ENCODE measurements at regions not wholly inside any gene's neighbourhood (a gene's known extent, or its start where the extent isn't known, plus 50 kb on each side); places are given as distances from the start of the nearest gene placed in this dataset.

DNA sequence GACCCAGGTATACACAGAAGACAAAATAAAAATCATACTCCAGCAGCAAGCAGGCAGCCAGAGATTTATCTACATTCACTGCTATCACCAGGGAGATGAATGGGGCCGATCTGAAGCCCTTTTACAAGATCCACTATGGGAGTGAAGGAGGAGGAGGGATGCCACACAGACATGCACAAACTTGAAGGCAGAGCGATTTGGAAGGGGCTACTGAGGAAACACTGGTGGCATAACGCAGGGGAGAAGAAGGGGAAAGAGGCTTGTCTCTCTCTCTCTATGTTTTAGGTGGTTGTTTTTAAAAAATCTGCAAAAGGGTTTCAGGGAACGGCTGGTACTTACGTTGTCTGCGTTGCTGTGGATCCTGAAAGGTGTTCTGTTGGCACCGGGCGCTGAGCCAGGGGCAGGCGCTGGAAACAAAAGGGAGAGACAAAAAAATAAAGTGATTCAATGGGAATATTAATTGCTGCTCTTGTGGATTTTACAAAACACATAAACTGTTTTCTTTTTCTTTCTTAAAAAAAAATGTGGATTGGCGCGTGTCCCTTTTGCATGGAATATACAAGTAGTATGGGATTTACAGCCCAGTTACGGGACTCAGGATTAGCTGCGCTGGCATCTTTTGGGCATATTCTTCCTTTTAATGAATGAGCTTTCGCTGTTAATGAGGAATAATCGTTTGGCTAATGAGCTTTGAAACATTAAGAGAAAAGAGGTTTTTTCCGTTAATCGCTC is 255.3 kb upstream of the PMFBP1 start:
- H3K9me3 Mint-ChIP-seq: peaks cover 4 to 6% of the 10 kb centered on the region in 2 donors
- H3K36me3 Mint-ChIP-seq: peaks cover 0 to 4% of the 10 kb centered on the region in 2 donors
- H3K27ac Mint-ChIP-seq: no peak overlapping the region
- DNase-seq (ENCODE audit: low spot score in 2 of 2): no peak
- ATAC-seq: no peak

DNA sequence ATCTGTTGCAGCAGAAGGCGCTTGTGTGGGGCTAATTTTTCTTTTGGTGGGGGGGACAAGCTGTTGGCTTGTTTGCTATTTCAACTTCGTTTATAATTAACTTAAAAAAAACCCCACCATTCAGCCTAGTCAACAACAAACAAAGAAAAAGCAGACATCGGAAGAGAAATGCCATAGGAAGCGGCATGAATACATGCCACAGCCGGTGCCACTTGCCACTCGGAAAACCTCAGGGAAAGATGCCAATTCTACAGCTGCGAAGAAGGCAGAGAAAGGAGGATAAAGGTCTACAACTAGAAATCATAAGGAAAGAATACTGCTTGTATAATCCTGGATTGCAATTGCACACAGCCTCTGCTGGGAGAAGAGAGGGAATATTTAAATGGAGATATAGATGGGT is 254.4 kb upstream of the PMFBP1 start:
- H3K36me3 Mint-ChIP-seq: peaks cover 0 to 4% of the 10 kb centered on the region in 2 donors
- no peak for DNase-seq (ENCODE audit: low spot score in 2 of 2)
- H3K9me3 Mint-ChIP-seq: peaks cover 4 to 6% of the 10 kb centered on the region in 2 donors
- no peak for ATAC-seq
- H3K27ac Mint-ChIP-seq: no peak overlapping the region

DNA sequence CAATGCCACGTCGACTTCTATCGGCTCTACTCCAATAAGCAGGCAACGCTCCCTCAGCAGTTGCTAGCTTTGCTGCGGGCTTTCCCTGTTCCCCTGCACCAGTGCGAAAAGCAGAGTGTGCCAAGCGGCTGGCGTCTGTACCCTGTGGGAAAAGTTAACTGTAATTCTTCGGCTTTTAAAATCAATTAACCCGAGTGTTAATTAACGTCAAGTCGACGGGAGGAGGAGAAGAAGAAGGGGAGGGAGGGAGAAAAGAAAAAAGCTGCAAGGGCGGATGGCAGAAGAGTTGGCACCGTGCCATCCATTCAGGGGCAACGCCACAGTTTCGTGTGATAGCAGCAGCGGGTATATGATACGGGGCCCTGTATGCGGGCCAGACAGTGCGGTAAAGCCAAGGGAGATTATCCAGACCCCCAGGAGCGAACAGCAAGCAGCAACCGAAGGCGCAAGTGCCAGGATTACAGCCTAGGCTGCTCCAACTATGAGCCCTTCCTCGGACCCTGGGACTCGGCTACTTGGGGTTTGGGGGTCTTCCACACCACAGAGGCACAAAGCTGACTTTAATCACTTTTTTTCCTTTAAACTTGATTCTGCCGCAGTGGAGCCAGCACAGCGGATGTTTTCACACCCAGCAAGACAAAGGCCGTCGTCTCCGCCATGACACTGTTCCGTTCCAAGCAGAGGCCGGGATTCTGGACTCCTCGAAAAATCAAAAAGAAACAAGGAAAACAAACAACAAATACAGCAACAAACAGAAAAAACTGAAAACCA is 253.8 kb upstream of the PMFBP1 start:
- DNase-seq (ENCODE audit: low spot score in 2 of 2): no peak
- ATAC-seq: no peak
- H3K9me3 Mint-ChIP-seq: peaks cover 8 to 11% of the 10 kb centered on the region in 2 donors
- no peak overlapping the region for H3K27ac Mint-ChIP-seq
- peaks cover 0 to 4% of the 10 kb centered on the region in 2 donors for H3K36me3 Mint-ChIP-seq

DNA sequence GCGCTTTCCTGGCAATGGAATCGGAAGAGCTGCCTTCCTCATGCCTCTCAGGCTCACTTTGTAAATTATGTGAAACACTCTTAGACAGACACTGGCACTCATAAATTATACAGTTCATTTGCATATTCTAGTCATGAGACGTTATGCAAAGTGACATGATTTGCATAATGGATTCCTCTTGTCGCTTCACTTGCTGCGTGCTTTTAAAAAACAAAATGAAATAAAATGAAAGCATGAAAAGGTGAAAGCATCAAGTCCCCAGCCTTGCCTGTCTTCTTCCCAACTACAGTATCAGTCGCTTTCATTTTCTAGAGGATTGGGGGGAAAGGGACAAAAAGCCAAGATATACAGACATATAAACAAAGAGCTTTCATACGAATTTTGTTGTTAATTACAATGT is 252.8 kb upstream of the PMFBP1 start:
- peaks cover 0 to 4% of the 10 kb centered on the region in 2 donors for H3K36me3 Mint-ChIP-seq
- ATAC-seq: no peak
- no peak overlapping the region for H3K27ac Mint-ChIP-seq
- peaks cover 8 to 11% of the 10 kb centered on the region in 2 donors for H3K9me3 Mint-ChIP-seq
- no peak for DNase-seq (ENCODE audit: low spot score in 2 of 2)

DNA sequence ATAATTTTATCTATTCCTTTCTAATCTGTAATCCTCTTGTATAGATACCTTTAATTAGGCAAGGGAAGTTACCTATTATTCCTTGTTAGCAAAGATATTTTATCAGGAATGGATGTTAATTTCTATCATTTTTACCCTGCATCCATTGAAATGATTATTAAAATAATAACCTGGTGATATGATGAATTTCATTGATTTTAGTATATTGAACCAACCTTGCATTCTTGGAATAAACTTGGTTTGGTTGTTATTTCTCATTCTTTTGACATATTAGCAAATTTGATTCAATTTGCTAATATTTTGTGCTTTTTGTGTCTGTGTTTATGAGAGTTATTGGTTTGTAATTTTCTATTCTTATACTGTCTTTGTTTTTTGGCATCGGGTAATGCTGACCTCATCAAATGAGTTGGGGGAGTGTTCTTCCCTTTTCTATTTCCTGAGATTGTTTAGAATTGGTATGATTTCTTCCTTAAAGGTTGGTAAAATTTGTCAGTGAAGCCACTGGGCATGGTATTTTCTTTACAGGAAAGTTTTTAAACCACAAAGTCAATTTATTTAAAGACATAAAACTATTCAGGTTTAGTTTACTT is 250.4 kb upstream of the PMFBP1 start:
- no peak for ATAC-seq
- no peak overlapping the region for H3K27ac Mint-ChIP-seq
- peaks cover 8 to 11% of the 10 kb centered on the region in 2 donors for H3K9me3 Mint-ChIP-seq
- DNase-seq (ENCODE audit: low spot score in 2 of 2): no peak
- H3K36me3 Mint-ChIP-seq: peaks cover 0 to 4% of the 10 kb centered on the region in 2 donors

DNA sequence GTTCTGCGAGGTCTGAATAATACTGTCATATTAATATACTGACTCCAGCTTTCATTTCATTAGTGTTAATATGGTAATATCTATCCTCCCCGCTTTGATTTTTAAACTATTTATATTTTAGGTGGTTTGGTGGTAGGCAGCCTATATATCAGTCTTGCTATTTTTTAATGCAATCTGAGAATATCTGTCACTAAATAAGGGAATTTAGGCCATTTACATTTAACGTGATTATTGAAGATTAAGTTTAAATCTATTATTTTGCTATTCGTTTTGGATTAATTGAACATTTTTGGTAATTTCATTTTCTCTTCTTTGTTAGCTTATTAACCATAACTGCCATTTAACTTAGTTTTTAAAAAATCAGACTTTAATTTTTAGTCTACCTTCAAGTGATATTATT is 247.7 kb upstream of the PMFBP1 start:
- DNase-seq (ENCODE audit: low spot score in 2 of 2) (no peak), ATAC-seq (no peak)
- peaks cover 0 to 4% of the 10 kb centered on the region in 2 donors for H3K36me3 Mint-ChIP-seq
- H3K27ac Mint-ChIP-seq: no peak overlapping the region
- H3K9me3 Mint-ChIP-seq: peaks cover 7 to 11% of the 10 kb centered on the region in 2 donors

DNA sequence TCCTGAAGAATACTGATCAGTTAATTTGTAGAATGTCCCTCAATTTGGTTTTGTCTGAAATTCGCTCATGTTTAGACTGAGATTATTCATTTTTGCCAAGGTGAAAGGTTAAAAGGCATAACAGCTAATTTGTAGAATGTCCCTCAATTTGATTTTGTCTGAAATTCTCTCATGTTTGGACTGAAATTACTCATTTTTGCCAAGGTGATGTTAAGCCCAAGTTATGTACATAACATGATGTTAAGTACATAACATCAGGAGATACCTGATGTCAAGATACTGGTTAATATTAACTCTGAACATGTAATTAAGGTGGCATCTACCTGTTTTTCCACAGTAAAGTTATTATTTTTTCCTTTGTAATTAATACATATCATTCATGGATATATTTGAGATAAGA is 243.4 kb upstream of the PMFBP1 start:
- Mint-ChIP-seq H3K9me3 (peaks cover 0 to 3% of the 10 kb centered on the region in 2 donors), H3K27ac (no peak overlapping the region), H3K36me3 (no peaks in the 10 kb centered on the region)
- DNase-seq (ENCODE audit: low spot score in 2 of 2): no peak
- no peak for ATAC-seq

DNA sequence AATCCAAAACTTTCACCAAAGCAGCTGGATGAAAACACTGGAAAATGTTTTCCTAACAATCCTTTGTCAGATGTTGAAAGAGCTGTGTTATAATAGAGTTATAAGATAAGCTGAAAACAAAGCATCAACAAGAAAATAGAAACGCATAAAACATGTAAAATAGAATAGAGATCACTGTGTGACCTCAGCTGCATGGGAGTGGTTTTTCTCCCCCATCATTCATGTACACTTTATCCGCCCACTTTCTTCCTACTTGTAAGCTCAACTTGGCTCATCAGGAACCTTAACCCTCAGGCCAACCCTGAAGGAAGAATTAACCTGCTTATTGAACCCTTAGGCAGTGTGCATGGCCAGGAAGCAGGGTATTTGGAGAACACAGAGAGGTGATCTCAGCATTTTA is 238.5 kb upstream of the PMFBP1 start:
- ATAC-seq: no peak
- H3K36me3 Mint-ChIP-seq: no peaks in the 10 kb centered on the region
- H3K27ac Mint-ChIP-seq: no peak overlapping the region
- peaks cover 0 to 3% of the 10 kb centered on the region in 2 donors for H3K9me3 Mint-ChIP-seq
- no peak for DNase-seq (ENCODE audit: low spot score in 2 of 2)

DNA sequence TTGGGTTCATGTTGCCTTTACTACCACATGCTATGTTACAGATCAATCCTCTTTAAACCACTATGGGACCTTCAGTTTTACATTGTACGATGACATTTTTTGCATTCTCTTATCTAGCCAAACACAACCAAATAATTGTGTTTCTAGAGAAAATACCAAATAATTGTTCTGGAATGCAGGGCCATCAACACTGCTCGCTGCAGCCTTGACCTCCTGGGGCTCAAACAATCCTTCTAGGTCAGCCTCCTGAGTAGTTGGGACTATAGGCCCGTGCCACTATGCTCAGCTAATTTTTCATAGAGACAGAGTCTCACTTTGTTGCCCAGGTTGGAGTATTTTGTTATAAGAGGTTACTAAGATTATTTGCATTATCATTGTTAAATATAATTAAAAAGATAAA is 237.5 kb upstream of the PMFBP1 start:
- no peak overlapping the region for H3K27ac Mint-ChIP-seq
- DNase-seq (ENCODE audit: low spot score in 2 of 2): no peak
- no peaks in the 10 kb centered on the region for H3K9me3 Mint-ChIP-seq
- H3K36me3 Mint-ChIP-seq: no peaks in the 10 kb centered on the region
- no peak for ATAC-seq

DNA sequence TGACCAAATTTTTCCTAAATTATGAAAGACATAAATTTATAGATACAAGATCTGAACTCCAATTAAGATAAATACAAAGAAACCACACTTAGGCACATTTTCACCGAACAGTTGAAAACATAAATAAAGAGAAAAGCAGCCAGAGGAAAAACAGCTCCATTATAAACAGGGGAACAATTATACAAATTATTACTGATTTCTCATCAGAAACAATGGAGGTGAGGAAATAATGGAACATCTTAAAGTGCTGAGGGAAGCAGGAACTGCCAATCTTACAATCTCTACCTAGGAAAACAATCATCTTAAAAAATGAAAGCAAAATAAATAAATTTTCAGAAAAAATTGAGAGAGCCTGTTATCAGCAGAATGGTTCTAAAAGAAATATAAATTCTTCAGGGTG is 234.4 kb upstream of the PMFBP1 start:
- no peaks in the 10 kb centered on the region for H3K36me3 Mint-ChIP-seq
- no peak overlapping the region for H3K27ac Mint-ChIP-seq
- DNase-seq (ENCODE audit: low spot score in 2 of 2): no peak
- H3K9me3 Mint-ChIP-seq: no peaks in the 10 kb centered on the region
- no peak for ATAC-seq

DNA sequence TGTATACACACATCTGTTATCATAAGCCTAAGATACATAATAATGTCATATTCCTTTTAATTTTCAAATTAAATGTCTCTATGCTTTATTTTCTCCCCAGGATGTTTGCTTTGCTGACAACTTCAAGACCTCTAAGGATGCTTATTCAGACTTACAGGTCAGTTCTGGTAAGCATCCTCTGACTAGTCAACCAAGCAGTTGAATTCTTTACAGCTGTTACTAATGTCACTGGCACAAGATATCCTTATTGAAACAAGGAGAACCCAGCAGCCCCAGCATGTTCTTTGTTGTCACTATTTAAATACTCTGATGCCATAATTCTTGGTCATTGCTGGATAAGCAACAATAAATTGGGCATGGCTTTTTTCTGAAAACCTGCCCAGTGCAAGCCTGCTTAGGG is 232.3 kb upstream of the PMFBP1 start:
- no peaks in the 10 kb centered on the region for H3K36me3 Mint-ChIP-seq
- H3K27ac Mint-ChIP-seq: no peak overlapping the region
- no peak for ATAC-seq
- H3K9me3 Mint-ChIP-seq: no peaks in the 10 kb centered on the region
- no peak for DNase-seq (ENCODE audit: low spot score in 2 of 2)

DNA sequence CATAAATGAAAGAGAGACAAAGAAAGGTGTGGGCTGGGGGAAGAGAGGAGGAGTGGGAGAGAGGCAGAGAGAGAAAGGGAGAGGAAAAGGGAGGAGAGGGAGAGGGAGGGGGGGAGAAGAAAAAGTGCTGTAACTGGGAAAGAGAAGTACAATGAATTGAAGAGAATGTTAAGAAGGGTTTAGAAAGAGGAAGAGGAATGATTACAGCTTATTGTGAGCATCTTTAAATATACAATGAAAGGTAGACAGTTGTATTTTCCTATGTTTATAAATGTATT is 229.1 kb upstream of the PMFBP1 start:
- no peak for DNase-seq (ENCODE audit: low spot score in 2 of 2)
- no peaks in the 10 kb centered on the region for H3K9me3 Mint-ChIP-seq
- H3K27ac Mint-ChIP-seq: no peak overlapping the region
- H3K36me3 Mint-ChIP-seq: no peaks in the 10 kb centered on the region
- no peak for ATAC-seq

DNA sequence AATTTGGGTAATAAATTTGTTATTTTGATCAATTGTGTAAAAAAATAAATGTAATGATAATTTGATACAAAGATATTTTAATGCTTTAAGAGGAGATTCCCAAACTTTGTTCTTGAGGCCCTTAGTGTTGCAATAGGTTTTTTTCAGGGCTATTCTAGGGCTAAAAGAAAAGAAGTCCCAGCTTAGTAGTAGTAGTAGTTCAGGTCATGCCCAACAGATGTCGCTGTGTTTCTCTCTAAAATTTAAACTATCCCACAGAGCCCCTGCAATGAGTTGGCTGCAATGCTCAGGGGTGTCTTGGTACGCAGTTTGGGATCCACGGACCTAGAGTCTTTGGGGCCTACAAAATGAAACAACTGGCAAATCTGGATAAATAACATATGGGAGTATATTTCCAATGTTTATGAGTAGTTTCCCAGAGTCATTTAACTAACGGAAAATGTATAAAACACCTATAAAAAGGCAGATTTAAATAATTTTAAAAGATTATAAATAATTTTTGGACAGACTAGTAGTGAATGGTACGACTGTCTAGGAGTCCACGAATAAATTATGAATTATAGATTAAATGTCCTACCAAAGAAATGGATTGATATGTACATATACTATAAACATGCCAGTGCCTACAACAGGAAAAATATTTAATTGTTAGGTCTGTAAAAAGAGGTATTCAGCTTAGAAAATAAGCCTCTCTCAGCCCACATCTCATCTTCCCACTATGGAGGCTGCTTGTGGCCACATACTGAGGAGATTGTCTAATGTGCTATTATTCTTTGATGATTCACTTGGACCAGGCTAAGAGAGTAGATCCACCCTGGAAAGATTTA is 228.5 kb upstream of the PMFBP1 start:
- Mint-ChIP-seq H3K9me3 (no peaks in the 10 kb centered on the region), H3K27ac (no peak overlapping the region), H3K36me3 (no peaks in the 10 kb centered on the region)
- ATAC-seq: peak in 1 of 2 donors; percentile 56
- peak in 1 of 2 donors; percentile 32 for DNase-seq (ENCODE audit: low spot score in 2 of 2)

DNA sequence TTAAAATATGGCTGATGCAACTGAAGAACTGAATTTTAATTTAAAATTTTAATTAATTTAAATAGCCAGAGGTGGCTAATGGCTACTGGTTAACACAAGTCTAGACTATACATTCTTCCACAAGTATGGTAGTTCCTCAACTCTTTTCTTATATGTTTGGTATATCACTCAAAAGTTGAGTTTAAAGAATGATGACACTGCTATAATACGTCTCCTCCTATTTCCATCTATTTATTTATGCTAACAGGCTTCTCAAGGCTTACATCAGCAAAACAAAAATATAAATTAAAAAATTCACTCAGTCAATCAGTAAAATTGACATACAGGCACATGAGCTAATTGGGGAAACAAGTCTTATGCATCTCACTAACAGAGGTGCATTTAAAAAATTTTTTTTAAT is 227.9 kb upstream of the PMFBP1 start:
- DNase-seq (ENCODE audit: low spot score in 2 of 2) (no peak), ATAC-seq (no peak)
- Mint-ChIP-seq H3K27ac (no peak overlapping the region), H3K36me3 (no peaks in the 10 kb centered on the region), H3K9me3 (peaks cover under 1 to 1% of the 10 kb centered on the region in 2 donors)

DNA sequence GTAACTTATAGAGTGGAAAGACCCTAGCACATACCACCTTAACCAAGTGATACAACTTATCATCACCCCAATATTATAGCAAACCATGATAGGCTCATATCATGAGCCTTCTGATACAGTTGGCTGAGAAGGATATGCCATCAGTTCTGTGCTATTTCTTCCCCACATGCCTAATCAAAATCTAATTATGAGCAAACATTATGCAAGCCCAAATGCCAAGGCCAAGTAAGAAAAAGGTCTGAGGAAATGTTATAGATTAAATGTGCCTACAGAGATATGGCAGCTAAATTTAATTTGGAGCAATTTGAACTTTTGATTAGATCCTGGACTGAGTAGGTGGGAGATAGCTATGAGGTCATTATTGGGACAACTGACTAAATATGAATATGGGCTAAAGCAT is 225.9 kb upstream of the PMFBP1 start:
- H3K27ac Mint-ChIP-seq: no peak overlapping the region
- H3K36me3 Mint-ChIP-seq: no peaks in the 10 kb centered on the region

DNA sequence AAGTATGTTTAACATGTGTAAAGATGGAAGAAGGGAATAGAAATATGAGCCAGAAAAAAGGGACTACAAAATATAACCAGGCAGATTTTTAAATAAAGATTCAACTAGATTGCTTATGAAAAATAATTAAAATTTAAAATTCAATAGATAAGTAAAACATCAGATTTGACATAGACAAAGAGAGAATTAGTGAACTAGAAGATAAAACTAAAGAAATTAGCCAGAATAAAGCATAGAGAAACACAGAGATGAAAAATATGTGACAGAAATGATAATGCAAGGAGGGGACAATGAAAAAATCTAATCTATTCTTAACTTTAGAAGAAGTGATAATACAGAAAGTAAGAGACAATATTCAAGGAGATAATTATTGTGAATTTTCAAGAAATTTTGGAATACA is 222.6 kb upstream of the PMFBP1 start:
- H3K27ac Mint-ChIP-seq: no peak overlapping the region

More for the DNA sequence above, 225.9 kb upstream of the PMFBP1 start:
- ATAC-seq: no peak
- peaks cover 5 to 12% of the 10 kb centered on the region in 2 donors for H3K9me3 Mint-ChIP-seq
- no peak for DNase-seq (ENCODE audit: low spot score in 2 of 2)

DNA sequence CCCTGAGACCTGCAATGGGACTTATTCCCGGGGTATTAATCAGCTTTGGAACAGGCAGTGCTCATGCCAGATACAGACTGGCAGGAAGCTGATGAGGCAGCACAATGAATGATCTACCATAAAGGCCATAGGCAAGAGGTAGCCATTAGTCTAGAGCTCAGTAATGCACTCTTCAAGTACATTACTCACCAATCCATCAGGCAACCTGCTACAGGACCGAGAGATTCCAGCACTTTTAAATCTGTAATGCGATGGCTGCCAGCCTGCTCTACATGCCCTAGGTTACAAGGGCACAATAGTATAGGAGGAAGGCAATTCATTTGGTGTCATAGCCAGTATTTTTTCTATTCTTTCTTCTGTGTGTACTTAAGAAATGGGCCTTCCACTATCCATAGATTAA is 217.8 kb upstream of the PMFBP1 start:
- Mint-ChIP-seq H3K36me3 (no peaks in the 10 kb centered on the region), H3K27ac (no peak overlapping the region), H3K9me3 (peaks cover 10 to 13% of the 10 kb centered on the region in 2 donors)
- ATAC-seq (no peak), DNase-seq (ENCODE audit: low spot score in 2 of 2) (no peak)

More for the DNA sequence above, 222.6 kb upstream of the PMFBP1 start:
- DNase-seq (ENCODE audit: low spot score in 2 of 2): no peak
- no peak for ATAC-seq
- Mint-ChIP-seq H3K36me3 (no peaks in the 10 kb centered on the region), H3K9me3 (peaks cover 5 to 12% of the 10 kb centered on the region in 2 donors)
